ENCODE measurements at regions not wholly inside any gene's neighbourhood (a gene's known extent, or its start where the extent isn't known, plus 50 kb on each side); places are given as distances from the start of the nearest gene placed in this dataset.

DNA sequence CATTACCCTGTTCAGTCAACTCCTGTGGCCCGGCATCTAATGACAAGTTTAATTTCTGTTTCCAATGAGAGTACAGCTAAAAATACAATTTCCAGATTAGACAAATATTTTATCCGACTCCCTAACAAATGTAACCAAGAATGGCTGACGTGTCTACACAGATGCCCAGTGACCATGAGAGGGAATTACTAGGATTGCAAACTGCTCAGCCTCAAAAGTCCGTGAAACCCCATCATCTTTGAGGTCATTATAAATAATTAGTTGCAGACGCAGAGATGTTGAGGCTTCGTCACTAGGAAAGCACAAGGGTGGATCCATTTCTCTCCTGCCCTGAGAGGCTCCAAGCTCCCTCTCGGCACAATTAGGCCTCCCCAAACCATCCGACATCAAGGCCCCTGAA is 104.1 kb upstream of the ZNF507 start:
- TF ChIP-seq, protein P1, sequence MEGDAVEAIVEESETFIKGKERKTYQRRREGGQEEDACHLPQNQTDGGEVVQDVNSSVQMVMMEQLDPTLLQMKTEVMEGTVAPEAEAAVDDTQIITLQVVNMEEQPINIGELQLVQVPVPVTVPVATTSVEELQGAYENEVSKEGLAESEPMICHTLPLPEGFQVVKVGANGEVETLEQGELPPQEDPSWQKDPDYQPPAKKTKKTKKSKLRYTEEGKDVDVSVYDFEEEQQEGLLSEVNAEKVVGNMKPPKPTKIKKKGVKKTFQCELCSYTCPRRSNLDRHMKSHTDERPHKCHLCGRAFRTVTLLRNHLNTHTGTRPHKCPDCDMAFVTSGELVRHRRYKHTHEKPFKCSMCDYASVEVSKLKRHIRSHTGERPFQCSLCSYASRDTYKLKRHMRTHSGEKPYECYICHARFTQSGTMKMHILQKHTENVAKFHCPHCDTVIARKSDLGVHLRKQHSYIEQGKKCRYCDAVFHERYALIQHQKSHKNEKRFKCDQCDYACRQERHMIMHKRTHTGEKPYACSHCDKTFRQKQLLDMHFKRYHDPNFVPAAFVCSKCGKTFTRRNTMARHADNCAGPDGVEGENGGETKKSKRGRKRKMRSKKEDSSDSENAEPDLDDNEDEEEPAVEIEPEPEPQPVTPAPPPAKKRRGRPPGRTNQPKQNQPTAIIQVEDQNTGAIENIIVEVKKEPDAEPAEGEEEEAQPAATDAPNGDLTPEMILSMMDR (IDR thresholded peaks at IDR 0.05; ENCODE audit: low read length), result no peak
- no peak for TF ChIP-seq EZH2 (optimal IDR thresholded peaks at IDR 0.05; ENCODE audit: low read depth, low read length)

Measured in MM.1S (cell line).